GM12892 (cell line): ENCODE measurements at regions not wholly inside any gene's neighbourhood (a gene's known extent, or its start where the extent isn't known, plus 50 kb on each side); places are given as distances from the start of the nearest gene placed in this dataset.

ENCODE experiments used
- POLR2A ChIP-seq: IDR thresholded peaks from 2 replicates; pipeline ENCODE4 v1.6.1; 2011; ENCODE audit warnings: low read depth, low read length, control low read depth
- POLR2AphosphoS5 ChIP-seq: IDR thresholded peaks from 2 replicates; pipeline ENCODE4 v1.6.1; 2011; ENCODE audit warnings: low read depth, low read length, control low read depth
- TAF1 ChIP-seq: IDR thresholded peaks from 2 replicates; pipeline ENCODE4 v1.6.1; 2011; ENCODE audit warnings: low read depth, mild to moderate bottlenecking, control low read depth, low read length, borderline replicate concordance

GRCh38 chr18:8516371-8517250 is 92.6 kb upstream of the RAB12 start:
- no peak for TF ChIP-seq POLR2A
- TF ChIP-seq TAF1: no peak
- TF ChIP-seq POLR2AphosphoS5: no peak
